ENCODE measurements at regions not wholly inside any gene's neighbourhood (a gene's known extent, or its start where the extent isn't known, plus 50 kb on each side); places are given as distances from the start of the nearest gene placed in this dataset.

GRCh38 chr10:124225029-124225466, 131.7 kb upstream of the CHST15 start:
- H3K4me3 ChIP-seq (ENCODE audit: low read depth, low read length) = no peak overlapping the region
- H2BK120ac ChIP-seq (ENCODE audit: insufficient read depth, low read length, poor library complexity) = no peak overlapping the region
- H3K14ac ChIP-seq (ENCODE audit: low read length) = no peak overlapping the region
- no peak overlapping the region for H2AFZ ChIP-seq (ENCODE audit: insufficient read depth, low read length, poor library complexity)
- WGBS (ENCODE audit: extremely low coverage, insufficient coverage, insufficient read length) = no CpG with 5 or more reads among the region's 6 CpGs
- H3K4me2 ChIP-seq (ENCODE audit: low read length) = no peak overlapping the region
- no peak overlapping the region for H4K8ac ChIP-seq (ENCODE audit: low read depth, low read length)
- H4K91ac ChIP-seq (ENCODE audit: low read depth, low read length) = no peak overlapping the region
- H2BK5ac ChIP-seq (ENCODE audit: low read depth, low read length, poor library complexity) = no peak overlapping the region
- peaks cover 0 to 6% of the 10 kb centered on the region in 2 experiments for H3K4me1 ChIP-seq (ENCODE audit: control insufficient read depth in 1 of 2, insufficient read depth in 2 of 2, low read length in 2 of 2)
- no peak overlapping the region for H2AK5ac ChIP-seq (ENCODE audit: low read length)
- no peak overlapping the region for H3K23ac ChIP-seq (ENCODE audit: low read length)
- no peaks in the 10 kb centered on the region for H3K36me3 ChIP-seq (ENCODE audit: control insufficient read depth in 1 of 2, insufficient read depth in 2 of 2, low read length in 2 of 2)
- H3K9me3 ChIP-seq (ENCODE audit: insufficient read depth, low read depth, low read length) = peaks cover 2% of the 10 kb centered on the region
- H3K4ac ChIP-seq (ENCODE audit: low read depth, low read length) = no peak overlapping the region
- H3K79me2 ChIP-seq (ENCODE audit: control insufficient read depth, insufficient read depth, low read length, poor library complexity) = no peaks in the 10 kb centered on the region
- H2BK12ac ChIP-seq (ENCODE audit: low read length) = no peak overlapping the region
- no peaks in the 10 kb centered on the region for H3K79me1 ChIP-seq (ENCODE audit: low read length)
- DNase-seq = no peak
- no peaks in the 10 kb centered on the region for H3K27me3 ChIP-seq (ENCODE audit: insufficient read depth, low read length)
- H3K9ac ChIP-seq (ENCODE audit: low read length) = no peak overlapping the region
- no peak overlapping the region for H3K18ac ChIP-seq (ENCODE audit: low read length)
- no peak overlapping the region for H4K12ac ChIP-seq (ENCODE audit: low read depth, low read length)
- no peak overlapping the region for H3K27ac ChIP-seq (ENCODE audit: low read depth, low read length)

GRCh38 chr10:124224331-124225028, 131.1 kb upstream of the CHST15 start:
- Histone ChIP-seq H4K91ac (ENCODE audit: low read depth, low read length) (no peak overlapping the region), H2BK120ac (ENCODE audit: insufficient read depth, low read length, poor library complexity) (no peak overlapping the region), H3K18ac (ENCODE audit: low read length) (no peak overlapping the region), H3K14ac (ENCODE audit: low read length) (no peak overlapping the region), H3K79me2 (ENCODE audit: control insufficient read depth, insufficient read depth, low read length, poor library complexity) (no peaks in the 10 kb centered on the region), H3K9me3 (ENCODE audit: insufficient read depth, low read depth, low read length) (peaks cover 2% of the 10 kb centered on the region), H3K27ac (ENCODE audit: low read depth, low read length) (no peak overlapping the region), H3K79me1 (ENCODE audit: low read length) (no peaks in the 10 kb centered on the region), H3K23ac (ENCODE audit: low read length) (no peak overlapping the region), H3K4ac (ENCODE audit: low read depth, low read length) (no peak overlapping the region), H3K4me3 (ENCODE audit: low read depth, low read length) (no peak overlapping the region), H3K4me1 (ENCODE audit: control insufficient read depth in 1 of 2, insufficient read depth in 2 of 2, low read length in 2 of 2) (peaks cover 0 to 6% of the 10 kb centered on the region in 2 experiments), H3K27me3 (ENCODE audit: insufficient read depth, low read length) (no peaks in the 10 kb centered on the region), H2BK5ac (ENCODE audit: low read depth, low read length, poor library complexity) (no peak overlapping the region), H3K9ac (ENCODE audit: low read length) (no peak overlapping the region), H4K12ac (ENCODE audit: low read depth, low read length) (no peak overlapping the region), H3K36me3 (ENCODE audit: control insufficient read depth in 1 of 2, insufficient read depth in 2 of 2, low read length in 2 of 2) (no peaks in the 10 kb centered on the region), H3K4me2 (ENCODE audit: low read length) (no peak overlapping the region), H2AK5ac (ENCODE audit: low read length) (no peak overlapping the region), H2AFZ (ENCODE audit: insufficient read depth, low read length, poor library complexity) (no peak overlapping the region), H2BK12ac (ENCODE audit: low read length) (no peak overlapping the region), H4K8ac (ENCODE audit: low read depth, low read length) (no peak overlapping the region)
- WGBS (ENCODE audit: extremely low coverage, insufficient coverage, insufficient read length) = no CpG with 5 or more reads among the region's 18 CpGs
- no peak for DNase-seq

DNA sequence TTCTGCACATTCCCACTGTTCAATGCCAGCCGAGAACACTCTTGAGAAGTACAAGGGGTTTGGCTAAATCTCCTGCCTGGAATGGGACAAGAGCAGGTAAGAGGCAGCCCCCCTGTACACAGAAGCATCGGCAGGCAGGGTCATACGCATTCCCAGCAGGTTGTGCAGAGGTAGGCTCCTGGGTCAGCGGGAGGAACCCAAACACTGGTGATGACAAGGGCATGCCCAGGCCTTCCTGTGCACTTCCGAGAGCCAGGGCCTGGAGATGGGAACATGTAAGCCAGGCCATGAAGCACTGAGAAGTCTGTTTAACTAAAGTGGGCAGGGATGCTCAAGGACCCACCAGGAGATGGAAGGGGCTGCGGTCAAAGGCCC, 130.3 kb upstream of the CHST15 start:
- Histone ChIP-seq H3K4me3 (ENCODE audit: low read depth, low read length) (no peak overlapping the region), H3K9ac (ENCODE audit: low read length) (no peak overlapping the region), H3K9me3 (ENCODE audit: insufficient read depth, low read depth, low read length) (peaks cover 2% of the 10 kb centered on the region), H3K4me2 (ENCODE audit: low read length) (no peak overlapping the region), H3K14ac (ENCODE audit: low read length) (no peak overlapping the region), H4K12ac (ENCODE audit: low read depth, low read length) (no peak overlapping the region), H2BK12ac (ENCODE audit: low read length) (no peak overlapping the region), H3K79me1 (ENCODE audit: low read length) (no peaks in the 10 kb centered on the region), H3K27ac (ENCODE audit: low read depth, low read length) (no peak overlapping the region), H4K8ac (ENCODE audit: low read depth, low read length) (no peak overlapping the region), H3K79me2 (ENCODE audit: control insufficient read depth, insufficient read depth, low read length, poor library complexity) (no peaks in the 10 kb centered on the region), H3K27me3 (ENCODE audit: insufficient read depth, low read length) (no peaks in the 10 kb centered on the region), H3K4me1 (ENCODE audit: control insufficient read depth in 1 of 2, insufficient read depth in 2 of 2, low read length in 2 of 2) (peaks cover 0 to 6% of the 10 kb centered on the region in 2 experiments), H3K4ac (ENCODE audit: low read depth, low read length) (no peak overlapping the region), H2AK5ac (ENCODE audit: low read length) (no peak overlapping the region), H2AFZ (ENCODE audit: insufficient read depth, low read length, poor library complexity) (no peak overlapping the region), H4K91ac (ENCODE audit: low read depth, low read length) (no peak overlapping the region), H2BK5ac (ENCODE audit: low read depth, low read length, poor library complexity) (no peak overlapping the region), H3K23ac (ENCODE audit: low read length) (no peak overlapping the region), H3K18ac (ENCODE audit: low read length) (no peak overlapping the region), H3K36me3 (ENCODE audit: control insufficient read depth in 1 of 2, insufficient read depth in 2 of 2, low read length in 2 of 2) (no peaks in the 10 kb centered on the region), H2BK120ac (ENCODE audit: insufficient read depth, low read length, poor library complexity) (no peak overlapping the region)
- DNase-seq = no peak
- WGBS (ENCODE audit: extremely low coverage, insufficient coverage, insufficient read length) = no CpG with 5 or more reads among the region's 6 CpGs

GRCh38 chr10:124222988-124223710, 129.8 kb upstream of the CHST15 start:
- Histone ChIP-seq H2AFZ (ENCODE audit: insufficient read depth, low read length, poor library complexity) (no peak overlapping the region), H3K9ac (ENCODE audit: low read length) (no peak overlapping the region), H3K4me3 (ENCODE audit: low read depth, low read length) (no peak overlapping the region), H3K27ac (ENCODE audit: low read depth, low read length) (no peak overlapping the region), H3K4me1 (ENCODE audit: control insufficient read depth in 1 of 2, insufficient read depth in 2 of 2, low read length in 2 of 2) (peaks cover 0 to 6% of the 10 kb centered on the region in 2 experiments), H3K79me2 (ENCODE audit: control insufficient read depth, insufficient read depth, low read length, poor library complexity) (no peaks in the 10 kb centered on the region), H2BK120ac (ENCODE audit: insufficient read depth, low read length, poor library complexity) (no peak overlapping the region), H3K23ac (ENCODE audit: low read length) (no peak overlapping the region), H3K27me3 (ENCODE audit: insufficient read depth, low read length) (no peaks in the 10 kb centered on the region), H3K18ac (ENCODE audit: low read length) (no peak overlapping the region), H2BK5ac (ENCODE audit: low read depth, low read length, poor library complexity) (no peak overlapping the region), H3K4me2 (ENCODE audit: low read length) (no peak overlapping the region), H3K14ac (ENCODE audit: low read length) (no peak overlapping the region), H4K8ac (ENCODE audit: low read depth, low read length) (no peak overlapping the region), H3K9me3 (ENCODE audit: insufficient read depth, low read depth, low read length) (peaks cover 2% of the 10 kb centered on the region), H2BK12ac (ENCODE audit: low read length) (no peak overlapping the region), H4K91ac (ENCODE audit: low read depth, low read length) (no peak overlapping the region), H3K36me3 (ENCODE audit: control insufficient read depth in 1 of 2, insufficient read depth in 2 of 2, low read length in 2 of 2) (no peaks in the 10 kb centered on the region), H3K4ac (ENCODE audit: low read depth, low read length) (no peak overlapping the region), H4K12ac (ENCODE audit: low read depth, low read length) (no peak overlapping the region), H3K79me1 (ENCODE audit: low read length) (no peaks in the 10 kb centered on the region), H2AK5ac (ENCODE audit: low read length) (no peak overlapping the region)
- DNase-seq = no peak
- no CpG with 5 or more reads among the region's 10 CpGs for WGBS (ENCODE audit: extremely low coverage, insufficient coverage, insufficient read length)
